HepG2 (cell line): ENCODE measurements at regions not wholly inside any gene's neighbourhood (a gene's known extent, or its start where the extent isn't known, plus 50 kb on each side); places are given as distances from the start of the nearest gene placed in this dataset.

Source experiments
- FLYWCH1 ChIP-seq: sonication (generic); formaldehyde crosslinking; IDR thresholded peaks from 2 replicates; pipeline ENCODE4 v1.8.1; 2023; ENCODE audit warnings: mild to moderate bottlenecking, missing genetic modification reagents
- FOXA1 ChIP-seq, 2 experiments: fragments of 450-650 bp in 1 of 2; sonication (generic) in 1 of 2; formaldehyde crosslinking in 1 of 2; IDR thresholded peaks; 2 replicates each; pipeline versions ENCODE4 v1.4.0 to v1.6.1; 2016 to 2020; ENCODE audit warnings: missing genetic modification reagents in 1 of 2
- FOXP4 ChIP-seq: sonication (generic); formaldehyde crosslinking; IDR thresholded peaks from 2 replicates; pipeline ENCODE4 v1.4.0; 2020; ENCODE audit warnings: missing genetic modification reagents
- HDAC2 ChIP-seq: sonication (generic); formaldehyde crosslinking; IDR thresholded peaks from 2 replicates; pipeline ENCODE4 v1.4.0; 2020; ENCODE audit warnings: missing genetic modification reagents
- HMGXB3 ChIP-seq: sonication (generic); formaldehyde crosslinking; IDR thresholded peaks from 2 replicates; pipeline ENCODE4 v1.4.0; 2020; ENCODE audit warnings: missing genetic modification reagents, borderline replicate concordance
- ISX ChIP-seq: sonication (generic); formaldehyde crosslinking; conservative IDR thresholded peaks from 2 replicates; pipeline ENCODE4 v1.5.0; 2020; ENCODE audit warnings: missing genetic modification reagents
- KAT2B ChIP-seq: fragments of 150-350 bp; IDR thresholded peaks from 2 replicates; pipeline ENCODE4 v1.6.1; 2014; ENCODE audit warnings: low read depth, low read length, borderline replicate concordance
- NRL ChIP-seq: sonication (generic); formaldehyde crosslinking; IDR thresholded peaks from 2 replicates; pipeline ENCODE4 v1.5.0; 2020; ENCODE audit warnings: missing genetic modification reagents, mild to moderate bottlenecking, moderate library complexity, borderline replicate concordance
- POLR2A ChIP-seq, 2 experiments: IDR thresholded peaks; 2 replicates each; pipeline ENCODE4 v1.6.1; 2011; ENCODE audit warnings: low read depth in 2 of 2, low read length in 2 of 2, mild to moderate bottlenecking in 1 of 2, moderate library complexity in 1 of 2; ENCODE audit not compliant: insufficient read depth in 1 of 2
- SMAD3 ChIP-seq: sonication (generic); formaldehyde crosslinking; IDR thresholded peaks from 2 replicates; pipeline ENCODE4 v1.4.0; 2020; ENCODE audit warnings: missing genetic modification reagents
- SMARCE1 ChIP-seq: fragments of 450-650 bp; IDR thresholded peaks from 2 replicates; pipeline ENCODE4 v1.6.1; 2017; ENCODE audit warnings: borderline replicate concordance
- SOX13 ChIP-seq, 3 experiments: fragments of 450-650 bp in 1 of 3; sonication (generic) in 1 of 3; formaldehyde crosslinking in 1 of 3; IDR thresholded peaks in 2 of 3; conservative IDR thresholded peaks in 1 of 3; 2 replicates each; pipeline versions ENCODE4 v1.5.0 to v1.6.1; 2016 to 2020; ENCODE audit warnings: antibody characterized with exemption in 1 of 3, mild to moderate bottlenecking in 1 of 3, missing compliant biosample characterization in 1 of 3, missing genetic modification reagents in 1 of 3, moderate library complexity in 1 of 3
- TP53 ChIP-seq: sonication (generic); formaldehyde crosslinking; conservative IDR thresholded peaks from 2 replicates; pipeline ENCODE4 v1.4.0; 2020; ENCODE audit warnings: missing genetic modification reagents
- WIZ ChIP-seq: sonication (generic); formaldehyde crosslinking; IDR thresholded peaks from 2 replicates; pipeline ENCODE4 v1.5.1; 2020; ENCODE audit warnings: mild to moderate bottlenecking, missing genetic modification reagents
- ZBTB39 ChIP-seq: sonication (generic); formaldehyde crosslinking; IDR thresholded peaks from 2 replicates; pipeline ENCODE4 v1.5.0; 2020; ENCODE audit warnings: missing genetic modification reagents
- ZMAT3 ChIP-seq: sonication (generic); formaldehyde crosslinking; conservative IDR thresholded peaks from 2 replicates; pipeline ENCODE4 v1.7.0; 2021; ENCODE audit warnings: missing genetic modification reagents
- ZNF234 ChIP-seq: sonication (generic); formaldehyde crosslinking; conservative IDR thresholded peaks from 2 replicates; pipeline ENCODE4 v1.5.1; 2020; ENCODE audit warnings: mild to moderate bottlenecking, missing genetic modification reagents
- ZNF281 ChIP-seq: sonication (generic); formaldehyde crosslinking; IDR thresholded peaks from 2 replicates; pipeline ENCODE4 v1.4.0; 2020; ENCODE audit warnings: missing genetic modification reagents, borderline replicate concordance
- ZNF644 ChIP-seq: IDR thresholded peaks from 2 replicates; pipeline ENCODE4 v1.6.1; 2016; ENCODE audit warnings: low read depth

GRCh38 chr10:52637592-52637991, 135.0 kb downstream of the MBL2 start (continued):
- TF ChIP-seq ZNF644 (peak; percentile 14; the same call in 1 of the 2 replicates), SOX13 (IDR thresholded peaks at IDR 0.05) (no peak), SOX13 (CRISPR knock-in tag; conservative IDR thresholded peaks at IDR 0.05 in 1 of 2, IDR thresholded peaks at IDR 0.05 in 1 of 2) (peak in 1 of 2 experiments; percentile 57; a peak in 1 of 4 replicates), ZNF234 (no peak), FOXA1 (IDR thresholded peaks at IDR 0.05) (no peak), FOXA1 (CRISPR knock-in tag; IDR thresholded peaks at IDR 0.05) (peak; percentile 84), ZMAT3 (no peak), TP53 (CRISPR knock-in tag) (no peak), ZBTB39 (CRISPR knock-in tag) (no peak), ZNF281 (CRISPR knock-in tag) (peak; percentile 14; the same call in 1 of the 2 replicates), KAT2B (no peak), WIZ (CRISPR knock-in tag) (no peak), ISX (CRISPR knock-in tag) (no peak), HMGXB3 (CRISPR knock-in tag) (no peak), FOXP4 (no peak), NRL (CRISPR knock-in tag) (no peak), SMARCE1 (no peak), FLYWCH1 (CRISPR knock-in tag) (no peak), SMAD3 (CRISPR knock-in tag) (0 out of 2 replicates have a peak, but pooled peaks have one; percentile 38), POLR2A (IDR thresholded peaks at IDR 0.05; ENCODE audit: insufficient read depth in 1 of 2, low read depth in 2 of 2, low read length in 2 of 2) (no peak), HDAC2 (CRISPR knock-in tag) (peak; percentile 39; the same call in 1 of the 2 replicates)
